WTC11 (cell line): ENCODE measurements at regions not wholly inside any gene's neighbourhood (a gene's known extent, or its start where the extent isn't known, plus 50 kb on each side); places are given as distances from the start of the nearest gene placed in this dataset.

Experiments
- ATF1 ChIP-seq: sonication (generic); formaldehyde crosslinking; IDR thresholded peaks from 2 replicates; pipeline ENCODE4 v1.8.1; 2023; ENCODE audit warnings: mild to moderate bottlenecking, moderate library complexity, missing genetic modification reagents
- TF ChIP-seq, protein P1 (sequence below): sonication (generic); formaldehyde crosslinking; IDR thresholded peaks from 2 replicates; pipeline ENCODE4 v1.8.1; 2022; ENCODE audit warnings: missing genetic modification reagents, borderline replicate concordance

GRCh38 chr1:201631037-201631436 lies 92.1 kb downstream of the NAV1 start:
- TF ChIP-seq, protein P1, sequence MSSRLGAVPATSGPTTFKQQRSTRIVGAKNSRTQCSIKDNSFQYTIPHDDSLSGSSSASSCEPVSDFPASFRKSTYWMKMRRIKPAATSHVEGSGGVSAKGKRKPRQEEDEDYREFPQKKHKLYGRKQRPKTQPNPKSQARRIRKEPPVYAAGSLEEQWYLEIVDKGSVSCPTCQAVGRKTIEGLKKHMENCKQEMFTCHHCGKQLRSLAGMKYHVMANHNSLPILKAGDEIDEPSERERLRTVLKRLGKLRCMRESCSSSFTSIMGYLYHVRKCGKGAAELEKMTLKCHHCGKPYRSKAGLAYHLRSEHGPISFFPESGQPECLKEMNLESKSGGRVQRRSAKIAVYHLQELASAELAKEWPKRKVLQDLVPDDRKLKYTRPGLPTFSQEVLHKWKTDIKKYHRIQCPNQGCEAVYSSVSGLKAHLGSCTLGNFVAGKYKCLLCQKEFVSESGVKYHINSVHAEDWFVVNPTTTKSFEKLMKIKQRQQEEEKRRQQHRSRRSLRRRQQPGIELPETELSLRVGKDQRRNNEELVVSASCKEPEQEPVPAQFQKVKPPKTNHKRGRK (CRISPR knock-in tag) = no peak
- TF ChIP-seq ATF1 (CRISPR knock-in tag) = no peak
